ENCODE measurements at regions not wholly inside any gene's neighbourhood (a gene's known extent, or its start where the extent isn't known, plus 50 kb on each side); places are given as distances from the start of the nearest gene placed in this dataset.

GRCh38 chr20:21839982-21840381 lies 134.5 kb downstream of the PAX1 start:
- Histone ChIP-seq H3K4me1 (no peaks in the 10 kb centered on the region), H3K27me3 (no peaks in the 10 kb centered on the region), H3K4me3 (no peak overlapping the region), H3K36me3 (no peaks in the 10 kb centered on the region), H3K27ac (no peak overlapping the region), H3K9me3 (no peaks in the 10 kb centered on the region)
- no peak for ATAC-seq
- TF ChIP-seq EP300 (IDR thresholded peaks at IDR 0.05) (no peak), POLR2A (IDR thresholded peaks at IDR 0.05) (no peak), POLR2AphosphoS5 (IDR thresholded peaks at IDR 0.05) (no peak)
- TF ChIP-seq, protein P1, sequence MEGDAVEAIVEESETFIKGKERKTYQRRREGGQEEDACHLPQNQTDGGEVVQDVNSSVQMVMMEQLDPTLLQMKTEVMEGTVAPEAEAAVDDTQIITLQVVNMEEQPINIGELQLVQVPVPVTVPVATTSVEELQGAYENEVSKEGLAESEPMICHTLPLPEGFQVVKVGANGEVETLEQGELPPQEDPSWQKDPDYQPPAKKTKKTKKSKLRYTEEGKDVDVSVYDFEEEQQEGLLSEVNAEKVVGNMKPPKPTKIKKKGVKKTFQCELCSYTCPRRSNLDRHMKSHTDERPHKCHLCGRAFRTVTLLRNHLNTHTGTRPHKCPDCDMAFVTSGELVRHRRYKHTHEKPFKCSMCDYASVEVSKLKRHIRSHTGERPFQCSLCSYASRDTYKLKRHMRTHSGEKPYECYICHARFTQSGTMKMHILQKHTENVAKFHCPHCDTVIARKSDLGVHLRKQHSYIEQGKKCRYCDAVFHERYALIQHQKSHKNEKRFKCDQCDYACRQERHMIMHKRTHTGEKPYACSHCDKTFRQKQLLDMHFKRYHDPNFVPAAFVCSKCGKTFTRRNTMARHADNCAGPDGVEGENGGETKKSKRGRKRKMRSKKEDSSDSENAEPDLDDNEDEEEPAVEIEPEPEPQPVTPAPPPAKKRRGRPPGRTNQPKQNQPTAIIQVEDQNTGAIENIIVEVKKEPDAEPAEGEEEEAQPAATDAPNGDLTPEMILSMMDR (IDR thresholded peaks at IDR 0.05): no peak
- WGBS, 2 donors (ENCODE audit: low coverage in 1 of 2): 82% methylated on average over 7 of the region's 12 CpGs; no CpG with 5 or more reads in 1 of the 2 donors

DNA sequence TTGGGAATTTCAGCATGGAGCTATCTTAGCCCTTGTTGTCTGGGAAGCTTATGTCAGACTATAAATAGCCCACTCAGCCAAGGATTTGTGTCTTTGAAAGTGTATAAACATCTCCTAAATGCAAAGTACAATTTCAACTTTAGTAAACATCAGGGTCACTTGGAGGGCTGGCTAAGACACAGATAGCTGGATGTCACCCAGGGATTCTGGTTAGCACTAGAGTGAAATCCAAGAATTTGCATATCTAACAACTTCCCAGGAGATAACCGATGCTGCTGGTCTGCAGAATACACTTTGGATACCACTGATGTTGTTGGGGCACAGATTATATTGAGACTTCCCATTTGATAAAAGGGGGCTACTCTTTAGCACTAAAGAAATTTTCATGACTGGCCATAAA lies 130.9 kb downstream of the PAX1 start:
- Histone ChIP-seq H3K9me3 (no peaks in the 10 kb centered on the region), H3K27me3 (peaks cover 6% of the 10 kb centered on the region), H3K27ac (no peak overlapping the region), H3K4me3 (no peak overlapping the region), H3K4me1 (no peaks in the 10 kb centered on the region), H3K36me3 (no peaks in the 10 kb centered on the region)
- no peak for ATAC-seq
- WGBS, 2 donors (ENCODE audit: low coverage in 1 of 2): 63% methylated on average over 1 of the region's 1 CpG; no CpG with 5 or more reads in 1 of the 2 donors
- TF ChIP-seq POLR2AphosphoS5 (IDR thresholded peaks at IDR 0.05) (no peak), POLR2A (IDR thresholded peaks at IDR 0.05) (no peak), EP300 (IDR thresholded peaks at IDR 0.05) (no peak)
- TF ChIP-seq, protein P1 (IDR thresholded peaks at IDR 0.05): no peak

GRCh38 chr20:21835042-21835441 lies 129.6 kb downstream of the PAX1 start:
- H3K27me3 ChIP-seq: peaks cover 6% of the 10 kb centered on the region
- no peaks in the 10 kb centered on the region for H3K36me3 ChIP-seq
- H3K4me3 ChIP-seq: no peak overlapping the region
- no peak overlapping the region for H3K27ac ChIP-seq
- no peak for ATAC-seq
- H3K9me3 ChIP-seq: no peaks in the 10 kb centered on the region
- WGBS, 2 donors (ENCODE audit: low coverage in 1 of 2): 75 to 83% methylated on average over 1 of the region's 1 CpG
- H3K4me1 ChIP-seq: no peaks in the 10 kb centered on the region
- TF ChIP-seq, protein P1 (IDR thresholded peaks at IDR 0.05): no peak
- TF ChIP-seq POLR2A (IDR thresholded peaks at IDR 0.05) (no peak), EP300 (IDR thresholded peaks at IDR 0.05) (no peak), POLR2AphosphoS5 (IDR thresholded peaks at IDR 0.05) (no peak)

GRCh38 chr20:21832442-21833385 lies 127.2 kb downstream of the PAX1 start:
- no peak overlapping the region for H3K4me3 ChIP-seq
- H3K36me3 ChIP-seq: no peaks in the 10 kb centered on the region
- TF ChIP-seq EP300 (IDR thresholded peaks at IDR 0.05): no peak
- TF ChIP-seq, protein P1 (IDR thresholded peaks at IDR 0.05): no peak
- TF ChIP-seq POLR2A (IDR thresholded peaks at IDR 0.05): no peak
- TF ChIP-seq POLR2AphosphoS5 (IDR thresholded peaks at IDR 0.05): no peak
- H3K4me1 ChIP-seq: no peaks in the 10 kb centered on the region
- ATAC-seq: no peak
- 58 to 71% methylated on average over 7 of the region's 8 CpGs for WGBS, 2 donors (ENCODE audit: low coverage in 1 of 2)
- H3K27ac ChIP-seq: no peak overlapping the region
- H3K9me3 ChIP-seq: no peaks in the 10 kb centered on the region
- H3K27me3 ChIP-seq: peaks cover 9% of the 10 kb centered on the region

- no peaks in the 10 kb centered on the region for H3K36me3 ChIP-seq
- H3K4me3 ChIP-seq: no peak overlapping the region
- peaks cover 14% of the 10 kb centered on the region for H3K27me3 ChIP-seq
- 10 to 30% methylated on average over 6 to 8 of the region's 9 CpGs for WGBS, 2 donors (ENCODE audit: low coverage in 1 of 2)
- no peak overlapping the region for H3K27ac ChIP-seq
- no peaks in the 10 kb centered on the region for H3K4me1 ChIP-seq
- TF ChIP-seq POLR2AphosphoS5 (IDR thresholded peaks at IDR 0.05) (no peak), POLR2A (IDR thresholded peaks at IDR 0.05) (no peak)
- TF ChIP-seq, protein P1 (IDR thresholded peaks at IDR 0.05): no peak
- H3K9me3 ChIP-seq: peaks cover 0 to 5% (median 0%) of the 10 kb centered on the region in 3 donors
- no peak for ATAC-seq
Measured at GRCh38 chr20:21826976-21827375, 121.5 kb downstream of the PAX1 start.
